ENCODE measurements at regions not wholly inside any gene's neighbourhood (a gene's known extent, or its start where the extent isn't known, plus 50 kb on each side); places are given as distances from the start of the nearest gene placed in this dataset.
"Not testable (repeated sequence)": the region's sequence is repeated elsewhere in the genome, so short reads cannot be mapped to it uniquely, and the experiment has no call there.

DNA sequence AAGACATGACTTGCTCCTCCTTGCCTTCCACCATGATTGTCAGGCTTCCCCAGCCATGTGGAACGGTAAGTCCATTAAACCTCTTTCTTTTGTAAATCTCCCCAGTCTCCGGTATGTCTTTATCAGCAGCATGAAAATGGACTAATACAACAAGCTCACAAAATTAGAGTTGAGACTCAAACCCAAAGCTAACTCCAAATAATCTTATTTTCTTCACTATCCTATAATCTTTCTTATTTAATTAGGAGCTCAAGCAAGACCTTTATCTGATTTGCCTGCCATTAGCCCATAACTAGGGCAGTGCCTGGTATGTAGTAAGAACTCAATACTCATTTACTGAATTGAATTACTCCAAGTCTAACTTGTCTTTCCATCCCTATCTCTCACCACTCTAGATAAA lies 289.2 kb downstream of the SUCLG1 start:
- no peak for DNase-seq (ENCODE audit: low read depth)
- TF ChIP-seq, protein P1, sequence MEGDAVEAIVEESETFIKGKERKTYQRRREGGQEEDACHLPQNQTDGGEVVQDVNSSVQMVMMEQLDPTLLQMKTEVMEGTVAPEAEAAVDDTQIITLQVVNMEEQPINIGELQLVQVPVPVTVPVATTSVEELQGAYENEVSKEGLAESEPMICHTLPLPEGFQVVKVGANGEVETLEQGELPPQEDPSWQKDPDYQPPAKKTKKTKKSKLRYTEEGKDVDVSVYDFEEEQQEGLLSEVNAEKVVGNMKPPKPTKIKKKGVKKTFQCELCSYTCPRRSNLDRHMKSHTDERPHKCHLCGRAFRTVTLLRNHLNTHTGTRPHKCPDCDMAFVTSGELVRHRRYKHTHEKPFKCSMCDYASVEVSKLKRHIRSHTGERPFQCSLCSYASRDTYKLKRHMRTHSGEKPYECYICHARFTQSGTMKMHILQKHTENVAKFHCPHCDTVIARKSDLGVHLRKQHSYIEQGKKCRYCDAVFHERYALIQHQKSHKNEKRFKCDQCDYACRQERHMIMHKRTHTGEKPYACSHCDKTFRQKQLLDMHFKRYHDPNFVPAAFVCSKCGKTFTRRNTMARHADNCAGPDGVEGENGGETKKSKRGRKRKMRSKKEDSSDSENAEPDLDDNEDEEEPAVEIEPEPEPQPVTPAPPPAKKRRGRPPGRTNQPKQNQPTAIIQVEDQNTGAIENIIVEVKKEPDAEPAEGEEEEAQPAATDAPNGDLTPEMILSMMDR (IDR thresholded peaks at IDR 0.05; ENCODE audit: control insufficient read depth, extremely low read depth, insufficient read depth), result no peak
- no peak overlapping the region for H3K4me3 ChIP-seq (ENCODE audit: low read depth, low read length)

DNA sequence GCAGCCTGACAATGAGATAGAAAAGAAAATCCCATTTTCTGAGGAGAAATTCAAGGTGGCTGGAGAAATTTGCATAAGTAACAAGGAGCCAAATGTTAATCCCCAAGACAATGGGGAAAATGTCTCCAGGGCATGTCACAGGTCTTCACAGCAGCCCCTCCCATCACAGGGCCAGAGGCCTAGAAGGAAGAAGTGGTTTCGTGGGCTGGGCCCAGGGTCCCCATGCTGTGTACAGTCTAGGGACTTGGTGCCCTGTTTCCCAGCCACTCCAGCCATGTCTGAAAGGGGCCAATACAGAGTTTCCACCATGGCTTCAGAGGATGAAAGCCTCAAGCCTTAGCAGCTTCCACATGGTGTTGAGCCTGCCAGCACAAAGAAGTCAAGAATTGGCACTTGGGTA lies 290.5 kb downstream of the SUCLG1 start:
- DNase-seq (ENCODE audit: low read depth); H3K4me3 ChIP-seq (ENCODE audit: low read depth, low read length): not testable (repeated sequence)

DNA sequence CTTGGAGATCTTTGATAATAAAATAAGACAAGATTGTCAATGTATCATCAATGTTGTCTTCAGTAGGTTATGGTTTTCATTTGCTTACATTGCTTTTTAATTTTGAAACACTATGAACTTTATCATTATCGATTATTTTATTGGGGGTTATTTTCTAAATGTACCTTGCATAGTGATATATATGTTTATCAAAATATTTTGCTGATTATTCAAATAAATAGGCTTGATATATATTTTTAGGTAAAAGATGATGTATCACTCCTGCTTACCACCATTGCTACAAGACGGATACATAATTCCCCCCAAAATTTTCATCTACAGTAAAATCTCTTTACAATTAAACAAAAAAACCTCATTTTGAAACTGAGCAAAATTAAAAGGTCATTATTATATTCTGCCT lies 293.8 kb downstream of the SUCLG1 start:
- DNase-seq (ENCODE audit: low read depth), result no peak
- no peak overlapping the region for H3K4me3 ChIP-seq (ENCODE audit: low read depth, low read length)
- TF ChIP-seq, protein P1 (IDR thresholded peaks at IDR 0.05; ENCODE audit: control insufficient read depth, extremely low read depth, insufficient read depth), result no peak

DNA sequence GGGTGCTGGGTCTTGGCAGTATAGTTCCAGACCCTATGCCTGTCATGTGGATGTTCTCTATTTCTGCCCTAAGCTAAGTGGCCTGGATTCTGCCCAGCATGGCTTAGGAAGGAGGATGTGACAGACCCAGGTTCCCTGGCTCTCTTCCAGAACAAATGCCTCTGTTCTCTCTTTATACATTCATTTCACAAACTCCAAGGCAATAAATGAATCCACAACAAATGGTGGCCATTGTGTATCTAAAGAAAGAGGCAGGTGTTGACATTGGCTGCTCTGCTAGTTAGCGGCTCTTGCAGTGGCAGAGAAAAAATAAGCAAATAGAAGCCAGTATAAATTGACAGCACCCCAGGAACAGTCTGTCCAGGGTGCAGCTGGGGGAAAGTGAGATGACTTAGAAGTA lies 298.6 kb downstream of the SUCLG1 start:
- no peak overlapping the region for H3K4me3 ChIP-seq (ENCODE audit: low read depth, low read length)
- peak; percentile 79 for DNase-seq (ENCODE audit: low read depth)
- TF ChIP-seq, protein P1 (IDR thresholded peaks at IDR 0.05; ENCODE audit: control insufficient read depth, extremely low read depth, insufficient read depth), result no peak

DNA sequence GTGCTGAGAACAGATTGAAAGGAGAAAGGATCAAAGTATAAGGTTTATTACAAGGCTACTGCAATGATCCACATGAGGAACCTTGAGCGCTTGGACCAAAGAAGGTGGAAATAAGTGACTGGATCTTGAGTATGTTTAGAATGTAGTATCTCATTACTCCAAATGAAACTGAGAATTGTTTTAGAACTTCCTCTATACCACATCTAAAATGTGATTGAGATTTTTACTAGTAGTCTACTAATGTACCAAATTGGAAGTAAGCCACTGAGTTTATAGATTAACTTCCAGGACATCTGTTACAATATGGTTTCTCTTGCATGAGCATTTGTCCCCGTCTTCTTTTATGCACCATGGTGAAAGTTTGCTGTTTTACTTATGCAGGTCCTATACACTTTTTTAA lies 300.5 kb downstream of the SUCLG1 start:
- H3K4me3 ChIP-seq (ENCODE audit: low read depth, low read length), result no peak overlapping the region
- TF ChIP-seq, protein P1 (IDR thresholded peaks at IDR 0.05; ENCODE audit: control insufficient read depth, extremely low read depth, insufficient read depth), result no peak
- DNase-seq (ENCODE audit: low read depth), result no peak

DNA sequence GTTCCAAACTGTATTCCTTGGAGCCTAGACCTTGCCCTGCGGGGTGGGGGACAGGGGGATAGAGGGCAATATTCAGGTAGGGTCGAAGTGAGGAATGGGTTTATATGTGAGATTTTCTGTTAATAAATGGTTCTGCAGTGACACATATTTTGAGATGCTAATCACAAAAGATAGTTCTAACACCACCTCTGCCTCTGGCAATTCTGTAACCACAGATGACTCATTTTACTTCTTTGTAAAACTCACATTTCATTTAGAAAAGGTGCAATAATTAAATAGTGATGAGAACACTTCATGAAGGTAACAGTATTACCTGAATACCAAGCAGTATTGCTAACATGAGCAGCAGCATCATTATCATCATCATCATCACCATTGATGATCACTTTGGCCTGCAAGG lies 306.6 kb downstream of the SUCLG1 start:
- DNase-seq (ENCODE audit: low read depth), result no peak
- TF ChIP-seq, protein P1 (IDR thresholded peaks at IDR 0.05; ENCODE audit: control insufficient read depth, extremely low read depth, insufficient read depth), result no peak
- H3K4me3 ChIP-seq (ENCODE audit: low read depth, low read length), result no peak overlapping the region

DNA sequence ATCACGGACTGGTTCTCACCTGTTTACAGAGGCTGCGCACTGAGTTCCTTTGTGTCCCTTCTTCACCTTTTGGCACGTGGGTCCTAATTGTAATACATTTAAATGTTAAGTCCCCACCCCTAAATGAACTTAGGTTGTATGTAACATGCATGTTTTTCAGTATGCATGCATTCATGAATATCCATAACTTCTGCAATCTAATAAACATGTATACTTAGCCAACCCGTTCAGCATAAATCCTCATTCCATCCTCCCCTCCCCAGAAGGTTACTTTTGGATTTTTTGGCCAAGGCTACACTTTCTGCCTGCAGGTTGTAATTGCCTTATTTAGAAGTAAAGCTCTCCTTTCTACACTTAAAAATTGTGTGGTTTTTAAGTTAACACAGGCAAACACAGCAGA lies 314.7 kb downstream of the SUCLG1 start:
- TF ChIP-seq, protein P1 (IDR thresholded peaks at IDR 0.05; ENCODE audit: control insufficient read depth, extremely low read depth, insufficient read depth), result no peak
- no peak for DNase-seq (ENCODE audit: low read depth)
- H3K4me3 ChIP-seq (ENCODE audit: low read depth, low read length), result no peak overlapping the region

DNA sequence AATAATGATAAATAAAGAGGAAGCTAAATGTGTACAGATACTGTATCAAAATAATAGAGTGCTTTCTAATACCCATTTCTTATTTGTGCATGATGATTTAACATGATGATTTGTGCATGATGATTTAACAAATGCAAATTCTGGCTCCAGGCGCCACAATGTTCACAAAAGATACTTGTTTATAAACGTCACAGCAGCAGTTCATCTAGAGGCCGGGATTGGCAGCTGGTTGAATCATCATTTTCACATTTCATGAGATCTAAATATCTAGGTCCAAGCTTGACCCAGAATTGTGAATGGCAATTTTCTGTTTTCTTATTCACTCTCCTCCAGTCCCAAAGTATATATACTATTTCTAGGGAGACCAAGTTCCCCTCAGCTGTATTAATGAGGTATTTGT lies 322.0 kb downstream of the SUCLG1 start:
- TF ChIP-seq, protein P1 (IDR thresholded peaks at IDR 0.05; ENCODE audit: control insufficient read depth, extremely low read depth, insufficient read depth), result no peak
- no peak for DNase-seq (ENCODE audit: low read depth)
- H3K4me3 ChIP-seq (ENCODE audit: low read depth, low read length), result no peak overlapping the region
